HCT116 (cell line): ENCODE measurements at regions not wholly inside any gene's neighbourhood (a gene's known extent, or its start where the extent isn't known, plus 50 kb on each side); places are given as distances from the start of the nearest gene placed in this dataset.

ENCODE experiments used
- ATAC-seq: fragments of 200-7000 bp; cut with Tn5 transposase; 2 replicates; pipeline ENCODE4 v1.9.1; 2020; ENCODE audit warnings: mild to moderate bottlenecking, moderate library complexity
- BruUV-seq: library from RNA; stranded (reverse); fragments of 400-500 nt; replicated peaks from 2 replicates; lab custom pipeline; 2021; lab: Mats Ljungman, UMichigan
- CTCF ChIA-PET: fragments of 300-600 bp; sonication (Branson Sonifier 250); formaldehyde crosslinking; loops from one replicate; lab custom pipeline; 2021; ENCODE audit warnings: antibody characterized with exemption; lab: Charles Lee
- POLR2A ChIA-PET: fragments of 300-600, 350-600 bp; sonication (Branson Sonifier 250); formaldehyde crosslinking; loops from one replicate; lab custom pipeline; 2021; ENCODE audit warnings: antibody characterized with exemption; lab: Charles Lee
- RAD21 ChIA-PET, 2 experiments: fragments of 300-600 bp; sonication (Branson Sonifier 250); formaldehyde crosslinking; loops; one replicate each; lab custom pipeline; 2023; ENCODE audit warnings: low total read pairs in 2 of 2; ENCODE audit not compliant: uncharacterized antibody in 2 of 2, unreplicated experiment in 2 of 2, low non-redundant PET in 1 of 2; lab: Charles Lee
- DNase-seq: peaks from one replicate; pipeline ENCODE4 v3.0.0-alpha.2; 2010; ENCODE audit warnings: low read depth, low spot score
- H2AFZ ChIP-seq: fragments of 200-600 bp; shearing (Covaris generic), sonication (generic); 2 replicates; pipeline ENCODE4 v1.6.1; 2017; ENCODE audit warnings: low read depth, mixed run types, mixed read lengths, antibody characterized with exemption, low read length; ENCODE audit not compliant: poor library complexity, severe bottlenecking
- H3K27ac ChIP-seq: 2 replicates; pipeline ENCODE4 v1.5.1; 2012; ENCODE audit warnings: low read depth, low read length
- H3K27me3 ChIP-seq: fragments of 200-600 bp; sonication (generic); 2 replicates; pipeline ENCODE4 v1.6.1; 2016; ENCODE audit warnings: mixed run types, low read length, mixed read lengths; ENCODE audit not compliant: insufficient read depth
- H3K36me3 ChIP-seq, 2 experiments: fragments of 200-500 bp in 1 of 2; fragments of 200-600 bp in 1 of 2; sonication (Bioruptor generic) in 1 of 2; sonication (generic) in 1 of 2; 2 replicates each; pipeline versions ENCODE4 v1.5.1 to v1.6.1; 2014 to 2016; ENCODE audit warnings: low read length in 2 of 2, inconsistent platforms in 1 of 2, mixed read lengths in 1 of 2, mixed run types in 1 of 2; ENCODE audit not compliant: insufficient read depth in 2 of 2, control insufficient read depth in 1 of 2
- H3K4me1 ChIP-seq, 2 experiments: fragments of 200-600 bp in 1 of 2; sonication (generic) in 1 of 2; 2 replicates each; pipeline versions ENCODE4 v1.5.1 to v1.6.1; 2012 to 2017; ENCODE audit warnings: low read length in 2 of 2, inconsistent platforms in 1 of 2, mild to moderate bottlenecking in 1 of 2, mixed read lengths in 1 of 2, mixed run types in 1 of 2, moderate library complexity in 1 of 2; ENCODE audit not compliant: insufficient read depth in 2 of 2, control insufficient read depth in 1 of 2
- H3K4me2 ChIP-seq: fragments of 200-600 bp; sonication (generic); 2 replicates; pipeline ENCODE4 v1.6.1; 2017; ENCODE audit warnings: mixed run types, low read length, mixed read lengths
- H3K4me3 ChIP-seq, 2 experiments: fragments of 200-600 bp in 1 of 2; sonication (generic) in 1 of 2; replicated peaks in 1 of 2; 2 replicates each; pipeline ENCODE4 v1.5.1; 2011 to 2016; ENCODE audit warnings: low read length in 2 of 2, control low read depth in 1 of 2, low read depth in 1 of 2, mild to moderate bottlenecking in 1 of 2, mixed read lengths in 1 of 2, mixed run types in 1 of 2
- H3K79me2 ChIP-seq: fragments of 200-600 bp; sonication (generic); 2 replicates; pipeline ENCODE4 v1.6.1; 2017; ENCODE audit warnings: mild to moderate bottlenecking, mixed run types, low read length, moderate library complexity, mixed read lengths; ENCODE audit not compliant: insufficient read depth
- H3K9ac ChIP-seq: fragments of 200-600 bp; sonication (generic); 2 replicates; pipeline ENCODE4 v1.6.1; 2016; ENCODE audit warnings: low read length, mixed read lengths
- H3K9me2 ChIP-seq: fragments of 200-600 bp; sonication (generic), shearing (Covaris generic); 2 replicates; pipeline ENCODE4 v1.6.1; 2017; ENCODE audit warnings: mixed run types, mild to moderate bottlenecking, moderate library complexity; ENCODE audit not compliant: insufficient read depth
- H3K9me3 ChIP-seq, 2 experiments: fragments of 200-500 bp in 1 of 2; fragments of 200-600 bp in 1 of 2; sonication (Bioruptor generic) in 1 of 2; sonication (generic) in 1 of 2; 2 replicates each; pipeline ENCODE4 v1.6.1; 2014 to 2017; ENCODE audit warnings: low read length in 2 of 2, mixed read lengths in 2 of 2, inconsistent platforms in 1 of 2, low read depth in 1 of 2, mild to moderate bottlenecking in 1 of 2, mixed run types in 1 of 2, moderate library complexity in 1 of 2; ENCODE audit not compliant: control insufficient read depth in 1 of 2, insufficient read depth in 1 of 2
- H4K20me1 ChIP-seq: fragments of 200-600 bp; sonication (generic), shearing (Covaris generic); 2 replicates; pipeline ENCODE4 v1.6.1; 2017; ENCODE audit warnings: mixed run types, mild to moderate bottlenecking, moderate library complexity; ENCODE audit not compliant: insufficient read depth
- CBX3 ChIP-seq: IDR thresholded peaks from 2 replicates; pipeline ENCODE4 v1.6.1; 2012; ENCODE audit warnings: low read depth
- CEBPB ChIP-seq: IDR thresholded peaks from 2 replicates; pipeline ENCODE4 v1.6.1; 2012; ENCODE audit warnings: low read depth
- ELF1 ChIP-seq: IDR thresholded peaks from 2 replicates; pipeline ENCODE4 v1.6.1; 2012; ENCODE audit warnings: low read depth, borderline replicate concordance
- EZH2 ChIP-seq: fragments of 200-600 bp; sonication (generic); IDR thresholded peaks from 2 replicates; pipeline ENCODE4 v1.6.1; 2017; ENCODE audit warnings: antibody characterized with exemption, mixed run types
- EZH2phosphoT487 ChIP-seq: fragments of 200-600 bp; IDR thresholded peaks from 2 replicates; pipeline ENCODE4 v1.6.1; 2018; ENCODE audit warnings: antibody characterized with exemption, borderline replicate concordance
- FOSL1 ChIP-seq: IDR thresholded peaks from 2 replicates; pipeline ENCODE4 v1.6.1; 2012; ENCODE audit warnings: low read depth
- RAD21 ChIP-seq: IDR thresholded peaks from 2 replicates; pipeline ENCODE4 v1.6.1; 2012; ENCODE audit warnings: low read depth, mild to moderate bottlenecking
- SIN3A ChIP-seq: IDR thresholded peaks from 2 replicates; pipeline ENCODE4 v1.6.1; 2012; ENCODE audit warnings: low read depth
- YY1 ChIP-seq: IDR thresholded peaks from 2 replicates; pipeline ENCODE4 v1.6.1; 2011; ENCODE audit warnings: low read length, low read depth, moderate library complexity, mild to moderate bottlenecking; ENCODE audit not compliant: insufficient replicate concordance; ENCODE audit errors: extremely low read depth
- intact Hi-C: fragments of 100-400 bp; cut with micrococcal nuclease; formaldehyde crosslinking; loops from 2 replicates; pipeline ENCODE4 v1.10.0; 2022
- TF ChIP-seq, protein P1 (sequence below): IDR thresholded peaks from 2 replicates; pipeline ENCODE4 v1.6.1; 2012

DNA sequence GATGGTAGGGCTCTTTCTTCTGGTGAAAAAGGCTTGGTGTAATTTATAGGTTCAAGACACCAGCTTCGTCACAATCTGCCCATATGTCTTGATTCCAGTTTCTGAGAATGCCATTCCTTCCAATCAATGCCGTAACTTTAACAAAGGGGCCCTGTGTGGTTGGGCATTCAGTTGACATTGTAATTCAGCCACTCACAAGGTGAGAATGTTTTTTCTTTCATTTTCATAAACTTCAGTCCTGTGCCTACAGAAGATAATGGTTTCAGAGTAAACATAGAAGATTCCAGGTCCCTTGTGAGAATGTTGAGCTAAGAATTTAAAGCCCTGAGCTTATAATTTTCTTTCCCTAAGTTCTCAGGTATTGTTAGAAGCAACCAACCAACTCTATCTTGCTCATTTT, 67.3 kb upstream of the AASS start:
- no peak overlapping the region for H3K9ac ChIP-seq
- H3K4me3 ChIP-seq, result no peak overlapping the region
- H2AFZ ChIP-seq, result no peak overlapping the region
- no peaks in the 10 kb centered on the region for H3K27me3 ChIP-seq
- TF ChIP-seq RAD21, result no peak
- RAD21 ChIA-PET, result no interaction called here
- H3K9me2 ChIP-seq, result no peaks in the 10 kb centered on the region
- DNase-seq (no peak), ATAC-seq (no peak)
- no peak overlapping the region for H3K27ac ChIP-seq
- no peaks in the 10 kb centered on the region for H4K20me1 ChIP-seq
- CTCF ChIA-PET, result no interaction called here
- no peaks in the 10 kb centered on the region for H3K36me3 ChIP-seq
- POLR2A ChIA-PET, result no interaction called here
- H3K4me1 ChIP-seq, result no peaks in the 10 kb centered on the region
- H3K9me3 ChIP-seq, result no peaks in the 10 kb centered on the region
- no peaks in the 10 kb centered on the region for H3K79me2 ChIP-seq
- no TSS peak for BruUV-seq
- no peak overlapping the region for H3K4me2 ChIP-seq
- intact Hi-C loops, result no loop called here

DNA sequence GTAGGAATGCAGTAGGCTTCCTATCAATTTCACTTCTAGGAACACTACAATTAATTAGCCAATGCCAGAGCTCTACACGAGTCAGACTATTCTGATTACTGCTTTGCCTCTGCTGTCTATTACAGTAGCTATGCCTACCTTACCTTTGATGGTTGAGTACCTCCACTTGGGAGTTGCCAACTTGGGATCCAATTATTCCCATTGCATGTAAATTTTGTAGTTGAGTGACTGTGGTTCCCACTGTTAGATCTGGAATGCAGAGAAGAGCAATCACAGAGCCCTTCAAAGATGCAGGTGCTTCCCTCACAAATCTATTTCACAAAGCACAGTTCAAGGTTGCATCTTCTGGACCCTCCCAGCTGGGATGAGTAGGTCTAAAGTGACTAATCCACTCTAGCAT, 62.9 kb upstream of the AASS start:
- H3K27ac ChIP-seq, result no peak overlapping the region
- TF ChIP-seq FOSL1, result no peak
- TF ChIP-seq RAD21, result no peak
- TF ChIP-seq SIN3A, result no peak
- TF ChIP-seq YY1, result no peak
- no peak for TF ChIP-seq EZH2
- TF ChIP-seq CBX3, result no peak
- no peak for TF ChIP-seq CEBPB
- no peak for TF ChIP-seq EZH2phosphoT487
- no peak for TF ChIP-seq ELF1
- TF ChIP-seq, protein P1, sequence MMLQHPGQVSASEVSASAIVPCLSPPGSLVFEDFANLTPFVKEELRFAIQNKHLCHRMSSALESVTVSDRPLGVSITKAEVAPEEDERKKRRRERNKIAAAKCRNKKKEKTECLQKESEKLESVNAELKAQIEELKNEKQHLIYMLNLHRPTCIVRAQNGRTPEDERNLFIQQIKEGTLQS, result no peak
- TF ChIP-seq, all 23 proteins: peak for 0
- CTCF ChIA-PET, result no interaction called here

More for the DNA sequence above, 62.9 kb upstream of the AASS start:
- BruUV-seq, result no TSS peak
- Histone ChIP-seq H3K4me2 (no peak overlapping the region), H3K9me2 (no peaks in the 10 kb centered on the region), H3K4me3 (no peak overlapping the region), H3K4me1 (no peaks in the 10 kb centered on the region), H2AFZ (no peak overlapping the region), H3K9ac (no peak overlapping the region), H3K79me2 (no peaks in the 10 kb centered on the region), H3K9me3 (no peaks in the 10 kb centered on the region), H3K27me3 (no peaks in the 10 kb centered on the region), H3K36me3 (no peaks in the 10 kb centered on the region), H4K20me1 (no peaks in the 10 kb centered on the region)
- ChIA-PET POLR2A (no interaction called here), RAD21 (no interaction called here)
- DNase-seq (no peak), ATAC-seq (no peak)
- intact Hi-C loops, result no loop called here
